ENCODE measurements at regions not wholly inside any gene's neighbourhood (a gene's known extent, or its start where the extent isn't known, plus 50 kb on each side); places are given as distances from the start of the nearest gene placed in this dataset.

GRCh38 chr4:104967034-104967401 is 179.7 kb upstream of the TET2 start:
- DNase-seq, result peak; percentile 64

- no peak for DNase-seq
These were observed 177.1 kb upstream of the TET2 start for GRCh38 chr4:104969394-104970082.

- DNase-seq, result no peak
These were observed 175.2 kb upstream of the TET2 start for GRCh38 chr4:104971462-104971861.

GRCh38 chr4:104973708-104974107 is 173.0 kb upstream of the TET2 start:
- no peak for DNase-seq

- DNase-seq, result no peak
These were observed 171.1 kb upstream of the TET2 start for GRCh38 chr4:104975617-104976016.

- DNase-seq, result no peak
These were observed 170.4 kb upstream of the TET2 start for GRCh38 chr4:104976262-104976661.

GRCh38 chr4:104979083-104979760 is 167.5 kb upstream of the TET2 start:
- no peak for DNase-seq

- DNase-seq, result no peak
These were observed 163.0 kb upstream of the TET2 start for GRCh38 chr4:104983615-104984179.

- DNase-seq, result no peak
These were observed 160.4 kb upstream of the TET2 start for GRCh38 chr4:104986306-104986705.

- no peak for DNase-seq
These were observed 157.3 kb upstream of the TET2 start for GRCh38 chr4:104989371-104989770.

GRCh38 chr4:105002278-105002677 is 144.4 kb upstream of the TET2 start:
- DNase-seq, result no peak

GRCh38 chr4:105014234-105014633 is 132.4 kb upstream of the TET2 start:
- DNase-seq, result no peak

- no peak for DNase-seq
These were observed 132.0 kb upstream of the TET2 start for GRCh38 chr4:105014635-105015034.

GRCh38 chr4:105015750-105016149 is 130.9 kb upstream of the TET2 start:
- no peak for DNase-seq

- no peak for DNase-seq
These were observed 123.6 kb upstream of the TET2 start for GRCh38 chr4:105022811-105023667.

GRCh38 chr4:105023668-105024055 is 123.0 kb upstream of the TET2 start:
- DNase-seq, result no peak

- no peak for DNase-seq
These were observed 121.2 kb upstream of the TET2 start for GRCh38 chr4:105025263-105026017.

GRCh38 chr4:105036991-105037390 is 109.7 kb upstream of the TET2 start:
- no peak for DNase-seq

GRCh38 chr4:105042451-105042850 is 104.2 kb upstream of the TET2 start:
- DNase-seq, result no peak

- no peak for DNase-seq
These were observed 95.8 kb upstream of the TET2 start for GRCh38 chr4:105050896-105051295.

GRCh38 chr4:105057370-105058105 is 89.1 kb upstream of the TET2 start:
- DNase-seq, result no peak
